SK-N-SH treated with all-trans-retinoic acid at 6 μM for 48 hours (cell line): ENCODE measurements at regions not wholly inside any gene's neighbourhood (a gene's known extent, or its start where the extent isn't known, plus 50 kb on each side); places are given as distances from the start of the nearest gene placed in this dataset.

Source experiments
- ATAC-seq: fragments of 200-7000 bp; cut with Tn5 transposase; 3 replicates; pipeline ENCODE4 v1.9.1; 2020; ENCODE audit warnings: mild to moderate bottlenecking, moderate library complexity
- ARNTL ChIP-seq: fragments of 450-650 bp; formaldehyde crosslinking; IDR thresholded peaks from 2 replicates; pipeline ENCODE4 v1.5.0; 2020; ENCODE audit warnings: low read depth, mild to moderate bottlenecking, moderate library complexity, borderline replicate concordance
- BACH2 ChIP-seq: fragments of 250-450 bp; sonication (Bioruptor Pico); IDR thresholded peaks from 2 replicates; pipeline ENCODE4 v1.9.0; 2021; ENCODE audit warnings: mild to moderate bottlenecking, borderline replicate concordance
- CSDC2 ChIP-seq: fragments of 250-450 bp; sonication (Bioruptor Pico); IDR thresholded peaks from 2 replicates; pipeline ENCODE4 v1.5.0; 2020; ENCODE audit warnings: mild to moderate bottlenecking, moderate library complexity
- ESRRG ChIP-seq: fragments of 250-450 bp; sonication (Bioruptor Pico); IDR thresholded peaks from 2 replicates; pipeline ENCODE4 v1.6.1; 2021; ENCODE audit warnings: mild to moderate bottlenecking
- GLIS3 ChIP-seq: fragments of 250-450 bp; sonication (Bioruptor Pico); IDR thresholded peaks from 2 replicates; pipeline ENCODE4 v1.5.0; 2020; ENCODE audit warnings: mild to moderate bottlenecking, moderate library complexity
- ISL1 ChIP-seq: fragments of 250-450 bp; sonication (Bioruptor Pico); IDR thresholded peaks from 2 replicates; pipeline ENCODE4 v2.1.2; 2022; ENCODE audit warnings: mild to moderate bottlenecking, moderate library complexity
- PPARA ChIP-seq: fragments of 250-450 bp; sonication (Bioruptor Pico); IDR thresholded peaks from 2 replicates; pipeline ENCODE4 v1.5.0; 2020; ENCODE audit warnings: mild to moderate bottlenecking, borderline replicate concordance
- RARB ChIP-seq: fragments of 250-450 bp; sonication (Bioruptor Pico); IDR thresholded peaks from 2 replicates; pipeline ENCODE4 v1.8.0; 2021; ENCODE audit warnings: mild to moderate bottlenecking, moderate library complexity
- SNAI2 ChIP-seq: fragments of 250-450 bp; sonication (Bioruptor Pico); IDR thresholded peaks from 2 replicates; pipeline ENCODE4 v1.5.0; 2020; ENCODE audit warnings: mild to moderate bottlenecking, moderate library complexity
- TCF4 ChIP-seq: fragments of 250-450 bp; sonication (Bioruptor Pico); IDR thresholded peaks from 2 replicates; pipeline ENCODE4 v1.8.0; 2021; ENCODE audit warnings: mild to moderate bottlenecking, moderate library complexity, borderline replicate concordance
- TOX ChIP-seq: fragments of 250-450 bp; sonication (Bioruptor Pico); IDR thresholded peaks from 2 replicates; pipeline ENCODE4 v1.8.0; 2021; ENCODE audit warnings: mild to moderate bottlenecking, moderate library complexity, borderline replicate concordance
- ZC3H10 ChIP-seq: fragments of 250-450 bp; sonication (Bioruptor Pico); IDR thresholded peaks from 2 replicates; pipeline ENCODE4 v1.5.1; 2021; ENCODE audit warnings: mild to moderate bottlenecking, moderate library complexity
- ZFP3 ChIP-seq: fragments of 250-450 bp; sonication (Bioruptor Pico); IDR thresholded peaks from 2 replicates; pipeline ENCODE4 v1.5.0; 2020; ENCODE audit warnings: mild to moderate bottlenecking, moderate library complexity
- ZFP30 ChIP-seq: fragments of 450-650 bp; formaldehyde crosslinking; IDR thresholded peaks from 2 replicates; pipeline ENCODE4 v1.5.0; 2022; ENCODE audit warnings: mild to moderate bottlenecking, moderate library complexity
- ZNF565 ChIP-seq: fragments of 450-650 bp; formaldehyde crosslinking; conservative IDR thresholded peaks from 2 replicates; pipeline ENCODE4 v1.5.0; 2020; ENCODE audit warnings: low read depth, mild to moderate bottlenecking, moderate library complexity
- ZNF70 ChIP-seq: fragments of 450-650 bp; formaldehyde crosslinking; IDR thresholded peaks from 2 replicates; pipeline ENCODE4 v1.5.0; 2020; ENCODE audit warnings: mild to moderate bottlenecking, moderate library complexity
- ZNF8 ChIP-seq: fragments of 450-650 bp; formaldehyde crosslinking; IDR thresholded peaks from 2 replicates; pipeline ENCODE4 v1.5.0; 2020; ENCODE audit warnings: mild to moderate bottlenecking, moderate library complexity
- TF ChIP-seq, protein P1 (sequence below): fragments of 250-450 bp; sonication (Bioruptor Pico); IDR thresholded peaks from 2 replicates; pipeline ENCODE4 v1.5.1; 2021; ENCODE audit warnings: mild to moderate bottlenecking, moderate library complexity
- TF ChIP-seq, protein P2 (sequence below): fragments of 250-450 bp; sonication (Bioruptor Pico); IDR thresholded peaks from 2 replicates; pipeline ENCODE4 v1.8.0; 2021; ENCODE audit warnings: low read depth, mild to moderate bottlenecking, moderate library complexity, borderline replicate concordance
- TF ChIP-seq, protein P3 (sequence below): fragments of 250-450 bp; sonication (Bioruptor Pico); IDR thresholded peaks from 2 replicates; pipeline ENCODE4 v1.5.0; 2020; ENCODE audit warnings: mild to moderate bottlenecking, moderate library complexity
- TF ChIP-seq, protein P4 (sequence below): fragments of 250-450 bp; sonication (Bioruptor Pico); IDR thresholded peaks from 2 replicates; pipeline ENCODE4 v1.5.1; 2020; ENCODE audit warnings: low read depth, mild to moderate bottlenecking, moderate library complexity
- TF ChIP-seq, protein P5 (sequence below): fragments of 250-450 bp; sonication (Bioruptor Pico); IDR thresholded peaks from 2 replicates; pipeline ENCODE4 v1.8.0; 2020; ENCODE audit warnings: mild to moderate bottlenecking, moderate library complexity, borderline replicate concordance

DNA sequence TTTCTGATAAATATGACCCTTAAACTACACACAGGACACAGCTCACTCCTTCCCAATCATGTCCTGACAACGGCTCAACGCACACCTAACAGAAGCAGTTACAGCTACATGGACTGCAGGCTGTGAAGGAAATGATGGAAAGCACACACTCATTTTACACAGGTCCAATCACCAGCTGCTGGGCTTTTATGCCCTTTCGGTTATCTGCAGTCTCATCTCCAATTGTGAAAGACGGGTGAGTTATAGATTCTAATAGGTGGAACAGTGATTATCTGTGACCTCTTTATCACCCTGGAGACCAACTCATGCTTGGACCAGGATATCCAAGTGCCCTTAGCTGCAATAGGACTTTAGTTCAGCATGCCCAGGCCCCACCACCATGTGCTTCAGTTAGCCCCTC lies 110.4 kb upstream of the CREB1 start (continued):
- TF ChIP-seq ESRRG (CRISPR knock-in tag) = no peak
- TF ChIP-seq, all 23 proteins: peak for 0

DNA sequence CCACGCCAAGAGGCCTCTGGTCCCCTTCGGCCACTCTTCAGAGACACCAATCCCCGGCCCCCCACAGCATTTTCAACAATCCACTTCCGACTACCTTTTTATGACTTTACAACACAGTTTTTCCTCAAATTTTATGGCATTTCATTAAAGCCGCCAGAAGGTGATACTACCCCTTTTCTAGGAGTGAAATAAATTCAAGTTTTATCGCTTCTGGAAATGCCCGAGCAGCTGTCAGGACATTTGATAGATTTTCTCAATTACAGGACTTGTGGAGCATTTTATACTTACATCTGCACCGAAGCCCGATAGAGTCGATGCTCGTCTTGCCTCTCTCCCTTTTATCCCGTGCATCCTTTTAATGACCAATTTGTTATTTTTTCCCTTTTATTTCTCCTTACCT lies 108.1 kb upstream of the CREB1 start:
- TF ChIP-seq ZFP30 (no peak), GLIS3 (CRISPR knock-in tag) (no peak), BACH2 (CRISPR knock-in tag) (no peak), TCF4 (CRISPR knock-in tag) (no peak), RARB (CRISPR knock-in tag) (no peak), ZNF70 (CRISPR knock-in tag) (no peak), ISL1 (CRISPR knock-in tag) (no peak), ZFP3 (CRISPR knock-in tag) (no peak), PPARA (no peak), SNAI2 (CRISPR knock-in tag) (no peak), ESRRG (CRISPR knock-in tag) (no peak), TOX (CRISPR knock-in tag) (no peak), ARNTL (no peak), CSDC2 (CRISPR knock-in tag) (no peak)
- TF ChIP-seq, protein P1, sequence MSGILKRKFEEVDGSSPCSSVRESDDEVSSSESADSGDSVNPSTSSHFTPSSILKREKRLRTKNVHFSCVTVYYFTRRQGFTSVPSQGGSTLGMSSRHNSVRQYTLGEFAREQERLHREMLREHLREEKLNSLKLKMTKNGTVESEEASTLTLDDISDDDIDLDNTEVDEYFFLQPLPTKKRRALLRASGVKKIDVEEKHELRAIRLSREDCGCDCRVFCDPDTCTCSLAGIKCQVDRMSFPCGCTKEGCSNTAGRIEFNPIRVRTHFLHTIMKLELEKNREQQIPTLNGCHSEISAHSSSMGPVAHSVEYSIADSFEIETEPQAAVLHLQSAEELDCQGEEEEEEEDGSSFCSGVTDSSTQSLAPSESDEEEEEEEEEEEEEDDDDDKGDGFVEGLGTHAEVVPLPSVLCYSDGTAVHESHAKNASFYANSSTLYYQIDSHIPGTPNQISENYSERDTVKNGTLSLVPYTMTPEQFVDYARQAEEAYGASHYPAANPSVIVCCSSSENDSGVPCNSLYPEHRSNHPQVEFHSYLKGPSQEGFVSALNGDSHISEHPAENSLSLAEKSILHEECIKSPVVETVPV = no peak
- TF ChIP-seq, protein P2, sequence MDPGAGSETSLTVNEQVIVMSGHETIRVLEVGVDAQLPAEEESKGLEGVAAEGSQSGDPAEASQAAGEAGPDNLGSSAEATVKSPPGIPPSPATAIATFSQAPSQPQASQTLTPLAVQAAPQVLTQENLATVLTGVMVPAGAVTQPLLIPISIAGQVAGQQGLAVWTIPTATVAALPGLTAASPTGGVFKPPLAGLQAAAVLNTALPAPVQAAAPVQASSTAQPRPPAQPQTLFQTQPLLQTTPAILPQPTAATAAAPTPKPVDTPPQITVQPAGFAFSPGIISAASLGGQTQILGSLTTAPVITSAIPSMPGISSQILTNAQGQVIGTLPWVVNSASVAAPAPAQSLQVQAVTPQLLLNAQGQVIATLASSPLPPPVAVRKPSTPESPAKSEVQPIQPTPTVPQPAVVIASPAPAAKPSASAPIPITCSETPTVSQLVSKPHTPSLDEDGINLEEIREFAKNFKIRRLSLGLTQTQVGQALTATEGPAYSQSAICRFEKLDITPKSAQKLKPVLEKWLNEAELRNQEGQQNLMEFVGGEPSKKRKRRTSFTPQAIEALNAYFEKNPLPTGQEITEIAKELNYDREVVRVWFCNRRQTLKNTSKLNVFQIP = no peak
- TF ChIP-seq, protein P3, sequence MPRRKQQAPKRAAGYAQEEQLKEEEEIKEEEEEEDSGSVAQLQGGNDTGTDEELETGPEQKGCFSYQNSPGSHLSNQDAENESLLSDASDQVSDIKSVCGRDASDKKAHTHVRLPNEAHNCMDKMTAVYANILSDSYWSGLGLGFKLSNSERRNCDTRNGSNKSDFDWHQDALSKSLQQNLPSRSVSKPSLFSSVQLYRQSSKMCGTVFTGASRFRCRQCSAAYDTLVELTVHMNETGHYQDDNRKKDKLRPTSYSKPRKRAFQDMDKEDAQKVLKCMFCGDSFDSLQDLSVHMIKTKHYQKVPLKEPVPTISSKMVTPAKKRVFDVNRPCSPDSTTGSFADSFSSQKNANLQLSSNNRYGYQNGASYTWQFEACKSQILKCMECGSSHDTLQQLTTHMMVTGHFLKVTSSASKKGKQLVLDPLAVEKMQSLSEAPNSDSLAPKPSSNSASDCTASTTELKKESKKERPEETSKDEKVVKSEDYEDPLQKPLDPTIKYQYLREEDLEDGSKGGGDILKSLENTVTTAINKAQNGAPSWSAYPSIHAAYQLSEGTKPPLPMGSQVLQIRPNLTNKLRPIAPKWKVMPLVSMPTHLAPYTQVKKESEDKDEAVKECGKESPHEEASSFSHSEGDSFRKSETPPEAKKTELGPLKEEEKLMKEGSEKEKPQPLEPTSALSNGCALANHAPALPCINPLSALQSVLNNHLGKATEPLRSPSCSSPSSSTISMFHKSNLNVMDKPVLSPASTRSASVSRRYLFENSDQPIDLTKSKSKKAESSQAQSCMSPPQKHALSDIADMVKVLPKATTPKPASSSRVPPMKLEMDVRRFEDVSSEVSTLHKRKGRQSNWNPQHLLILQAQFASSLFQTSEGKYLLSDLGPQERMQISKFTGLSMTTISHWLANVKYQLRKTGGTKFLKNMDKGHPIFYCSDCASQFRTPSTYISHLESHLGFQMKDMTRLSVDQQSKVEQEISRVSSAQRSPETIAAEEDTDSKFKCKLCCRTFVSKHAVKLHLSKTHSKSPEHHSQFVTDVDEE = no peak
- ATAC-seq = no peak

DNA sequence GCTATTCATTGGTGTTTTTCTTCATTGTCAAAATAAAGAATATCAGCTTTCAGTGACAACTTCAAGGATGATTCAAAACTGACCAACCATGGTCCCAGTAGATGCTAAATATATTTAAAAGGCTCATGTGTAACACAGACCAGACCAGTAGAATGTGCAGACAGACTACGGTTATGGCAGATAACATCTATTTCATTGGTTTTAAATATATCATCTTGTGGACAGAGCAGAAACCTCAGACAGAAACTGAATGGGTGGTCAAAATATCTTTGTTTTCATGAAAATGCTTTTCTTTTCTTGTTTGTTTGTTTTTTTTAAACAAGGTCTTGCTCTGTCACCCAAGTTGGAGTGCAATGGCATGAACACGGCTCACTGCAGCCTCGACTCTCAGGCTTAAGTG lies 107.4 kb upstream of the CREB1 start:
- ATAC-seq = peak; percentile 60; the same call in 1 of the 3 replicates
- TF ChIP-seq ESRRG (CRISPR knock-in tag) = no peak
- TF ChIP-seq ZNF565 (CRISPR knock-in tag) = no peak

DNA sequence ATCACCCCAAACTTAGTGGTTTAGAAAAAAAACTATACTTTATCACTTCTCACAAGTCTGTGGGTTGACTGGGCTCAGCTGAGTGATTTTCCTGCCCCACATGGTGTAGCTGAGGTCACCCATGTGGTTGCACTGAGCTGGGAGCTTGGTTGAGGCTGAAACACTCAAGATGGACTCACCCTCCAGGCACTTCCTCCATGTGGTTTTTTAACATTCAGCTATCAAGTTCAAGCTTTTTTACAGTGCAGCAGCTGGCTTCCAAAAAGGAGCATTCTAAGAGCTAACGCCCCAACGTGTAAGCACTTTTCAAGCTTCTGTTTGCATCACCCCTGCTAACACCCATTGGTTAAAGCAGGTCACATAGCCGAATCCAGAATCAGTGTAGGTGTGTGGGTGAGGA lies 105.9 kb upstream of the CREB1 start:
- ATAC-seq = no peak
- TF ChIP-seq ZNF565 (CRISPR knock-in tag) (no peak), ZC3H10 (CRISPR knock-in tag) (no peak), RARB (CRISPR knock-in tag) (no peak), ZFP30 (no peak), SNAI2 (CRISPR knock-in tag) (no peak), ZNF8 (CRISPR knock-in tag) (no peak), CSDC2 (CRISPR knock-in tag) (no peak), TCF4 (CRISPR knock-in tag) (no peak)
- TF ChIP-seq, protein P1 = no peak
- TF ChIP-seq, protein P4, sequence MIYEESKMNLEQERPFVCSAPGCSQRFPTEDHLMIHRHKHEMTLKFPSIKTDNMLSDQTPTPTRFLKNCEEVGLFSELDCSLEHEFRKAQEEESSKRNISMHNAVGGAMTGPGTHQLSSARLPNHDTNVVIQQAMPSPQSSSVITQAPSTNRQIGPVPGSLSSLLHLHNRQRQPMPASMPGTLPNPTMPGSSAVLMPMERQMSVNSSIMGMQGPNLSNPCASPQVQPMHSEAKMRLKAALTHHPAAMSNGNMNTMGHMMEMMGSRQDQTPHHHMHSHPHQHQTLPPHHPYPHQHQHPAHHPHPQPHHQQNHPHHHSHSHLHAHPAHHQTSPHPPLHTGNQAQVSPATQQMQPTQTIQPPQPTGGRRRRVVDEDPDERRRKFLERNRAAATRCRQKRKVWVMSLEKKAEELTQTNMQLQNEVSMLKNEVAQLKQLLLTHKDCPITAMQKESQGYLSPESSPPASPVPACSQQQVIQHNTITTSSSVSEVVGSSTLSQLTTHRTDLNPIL = no peak
- TF ChIP-seq, protein P2 = no peak
- TF ChIP-seq, protein P5, sequence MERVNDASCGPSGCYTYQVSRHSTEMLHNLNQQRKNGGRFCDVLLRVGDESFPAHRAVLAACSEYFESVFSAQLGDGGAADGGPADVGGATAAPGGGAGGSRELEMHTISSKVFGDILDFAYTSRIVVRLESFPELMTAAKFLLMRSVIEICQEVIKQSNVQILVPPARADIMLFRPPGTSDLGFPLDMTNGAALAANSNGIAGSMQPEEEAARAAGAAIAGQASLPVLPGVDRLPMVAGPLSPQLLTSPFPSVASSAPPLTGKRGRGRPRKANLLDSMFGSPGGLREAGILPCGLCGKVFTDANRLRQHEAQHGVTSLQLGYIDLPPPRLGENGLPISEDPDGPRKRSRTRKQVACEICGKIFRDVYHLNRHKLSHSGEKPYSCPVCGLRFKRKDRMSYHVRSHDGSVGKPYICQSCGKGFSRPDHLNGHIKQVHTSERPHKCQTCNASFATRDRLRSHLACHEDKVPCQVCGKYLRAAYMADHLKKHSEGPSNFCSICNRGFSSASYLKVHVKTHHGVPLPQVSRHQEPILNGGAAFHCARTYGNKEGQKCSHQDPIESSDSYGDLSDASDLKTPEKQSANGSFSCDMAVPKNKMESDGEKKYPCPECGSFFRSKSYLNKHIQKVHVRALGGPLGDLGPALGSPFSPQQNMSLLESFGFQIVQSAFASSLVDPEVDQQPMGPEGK (CRISPR knock-in tag) = no peak
- TF ChIP-seq, protein P3 = no peak
